GM23248 (cell line): ENCODE measurements at regions not wholly inside any gene's neighbourhood (a gene's known extent, or its start where the extent isn't known, plus 50 kb on each side); places are given as distances from the start of the nearest gene placed in this dataset.

ENCODE experiments used
- DNase-seq: peaks from one replicate; pipeline ENCODE4 v3.0.0-alpha.2; 2015
- H2AFZ ChIP-seq: fragments of 200-600 bp; sonication (generic); 2 replicates; pipeline ENCODE4 v1.6.1; 2016; ENCODE audit warnings: antibody characterized with exemption
- H3F3A ChIP-seq: fragments of 200-600 bp; sonication (generic); 2 replicates; pipeline ENCODE4 v1.6.1; 2016; ENCODE audit warnings: mild to moderate bottlenecking, antibody characterized with exemption, mixed run types; ENCODE audit not compliant: insufficient read depth
- H3K27ac ChIP-seq: fragments of 200-600 bp; sonication (generic); 2 replicates; pipeline ENCODE4 v1.5.1; 2016; ENCODE audit warnings: mild to moderate bottlenecking
- H3K27me3 ChIP-seq: fragments of 200-600 bp; sonication (generic); replicated peaks from 2 replicates; pipeline ENCODE4 v1.6.1; 2016; ENCODE audit warnings: mild to moderate bottlenecking; ENCODE audit not compliant: insufficient read depth
- H3K36me3 ChIP-seq: fragments of 200-600 bp; sonication (generic); 2 replicates; pipeline ENCODE4 v1.6.1; 2016; ENCODE audit warnings: low read depth, mild to moderate bottlenecking
- H3K4me1 ChIP-seq: fragments of 200-600 bp; sonication (generic); 2 replicates; pipeline ENCODE4 v1.6.1; 2016; ENCODE audit warnings: mild to moderate bottlenecking; ENCODE audit not compliant: insufficient read depth
- H3K4me2 ChIP-seq: fragments of 200-600 bp; sonication (generic); one replicate; pipeline ENCODE4 v1.6.1; 2016; ENCODE audit warnings: mild to moderate bottlenecking; ENCODE audit not compliant: unreplicated experiment
- H3K4me3 ChIP-seq: fragments of 200-600 bp; sonication (generic); 2 replicates; pipeline ENCODE4 v1.5.1; 2016; ENCODE audit warnings: mild to moderate bottlenecking
- H3K79me2 ChIP-seq: fragments of 200-600 bp; sonication (generic); 2 replicates; pipeline ENCODE4 v1.6.1; 2016; ENCODE audit warnings: mild to moderate bottlenecking; ENCODE audit not compliant: insufficient read depth
- H3K9ac ChIP-seq: fragments of 200-600 bp; sonication (generic); 2 replicates; pipeline ENCODE4 v1.6.1; 2016; ENCODE audit warnings: mild to moderate bottlenecking
- H3K9me2 ChIP-seq: fragments of 200-600 bp; sonication (generic); 2 replicates; pipeline ENCODE4 v1.6.1; 2016; ENCODE audit warnings: mixed run types, mild to moderate bottlenecking, moderate library complexity; ENCODE audit not compliant: insufficient read depth
- H3K9me3 ChIP-seq: fragments of 200-600 bp; sonication (generic); one replicate; pipeline ENCODE4 v1.6.1; 2017; ENCODE audit warnings: low read depth
- H4K20me1 ChIP-seq: fragments of 200-600 bp; sonication (generic); 2 replicates; pipeline ENCODE4 v1.6.0; 2016; ENCODE audit not compliant: insufficient read depth
- EZH2 ChIP-seq: fragments of 200-600 bp; sonication (generic); IDR thresholded peaks from 2 replicates; pipeline ENCODE4 v1.6.1; 2018; ENCODE audit warnings: antibody characterized with exemption, mild to moderate bottlenecking; ENCODE audit not compliant: insufficient read depth, poor library complexity, severe bottlenecking
- EZH2phosphoT487 ChIP-seq: fragments of 200-600 bp; sonication (generic); IDR thresholded peaks from 2 replicates; pipeline ENCODE4 v1.6.1; 2018; ENCODE audit warnings: antibody characterized with exemption, moderate library complexity, mild to moderate bottlenecking, low read depth; ENCODE audit not compliant: insufficient read depth
- WGBS, 2 experiments: methylation state at CpG; one replicate each; pipeline ENCODE4 v1.1.6; 2015 to 2017; ENCODE audit warnings: low lambda C conversion rate in 2 of 2, low coverage in 1 of 2; ENCODE audit errors: missing lambda C conversion rate in 2 of 2; 5-methylcytosine and 5-hydroxymethylcytosine counted together
- in situ Hi-C: fragments of 300-500 bp; cut with MboI; formaldehyde crosslinking; loops from 2 replicates; pipeline ENCODE4 v1.15.0; 2020

- TF ChIP-seq EZH2 (no peak), EZH2phosphoT487 (no peak)
- Histone ChIP-seq H3K4me3 (0 out of 2 replicates have a peak overlapping the region, but pooled peaks have one; percentile 37), H3F3A (no peaks in the 10 kb centered on the region), H3K9ac (no peak overlapping the region), H3K36me3 (no peaks in the 10 kb centered on the region), H3K27me3 (peaks cover 71% of the 10 kb centered on the region), H3K9me2 (no peaks in the 10 kb centered on the region), H3K27ac (no peak overlapping the region), H2AFZ (no peak overlapping the region), H3K9me3 (no peaks in the 10 kb centered on the region), H4K20me1 (no peaks in the 10 kb centered on the region), H3K79me2 (no peaks in the 10 kb centered on the region), H3K4me2 (no peak overlapping the region), H3K4me1 (no peaks in the 10 kb centered on the region)
- DNase-seq, result peak; percentile 12
- in situ Hi-C loops, result no loop called here
- whole genome bisulfite sequencing, 2 experiments, result 9 to 10% methylated on average over 50 to 64 of the region's 68 CpGs
Measured at GRCh38 chr7:131909151-131909768, 352.8 kb upstream of the PODXL start.

GRCh38 chr7:131908714-131909113 is 352.3 kb upstream of the PODXL start:
- Histone ChIP-seq H3K4me3 (no peak overlapping the region), H3K27ac (no peak overlapping the region), H3K79me2 (no peaks in the 10 kb centered on the region), H3K4me1 (no peaks in the 10 kb centered on the region), H3K36me3 (no peaks in the 10 kb centered on the region), H3F3A (no peaks in the 10 kb centered on the region), H3K9ac (no peak overlapping the region), H3K27me3 (peaks cover 71% of the 10 kb centered on the region), H3K9me2 (no peaks in the 10 kb centered on the region), H4K20me1 (no peaks in the 10 kb centered on the region), H2AFZ (no peak overlapping the region), H3K9me3 (no peaks in the 10 kb centered on the region), H3K4me2 (no peak overlapping the region)
- no peak for TF ChIP-seq EZH2
- no peak for TF ChIP-seq EZH2phosphoT487
- DNase-seq, result no peak
- 51 to 57% methylated on average over 7 of the region's 7 CpGs for WGBS, 2 experiments
- in situ Hi-C loops, result no loop called here

- no peaks in the 10 kb centered on the region for H3K9me3 ChIP-seq
- H3F3A ChIP-seq, result no peaks in the 10 kb centered on the region
- no peaks in the 10 kb centered on the region for H3K79me2 ChIP-seq
- H3K4me2 ChIP-seq, result no peak overlapping the region
- H3K4me1 ChIP-seq, result no peaks in the 10 kb centered on the region
- no peak for DNase-seq
- WGBS, 2 experiments, result 2 to 13% methylated on average over 3 of the region's 3 CpGs
- in situ Hi-C loops, result no loop called here
- H4K20me1 ChIP-seq, result no peaks in the 10 kb centered on the region
- H3K27ac ChIP-seq, result no peak overlapping the region
- H3K4me3 ChIP-seq, result no peak overlapping the region
- H3K27me3 ChIP-seq, result peaks cover 46% of the 10 kb centered on the region
- no peaks in the 10 kb centered on the region for H3K9me2 ChIP-seq
- no peak overlapping the region for H3K9ac ChIP-seq
- TF ChIP-seq EZH2 (no peak), EZH2phosphoT487 (no peak)
- H2AFZ ChIP-seq, result no peak overlapping the region
- no peaks in the 10 kb centered on the region for H3K36me3 ChIP-seq
Measured at GRCh38 chr7:131905471-131905973, 349.1 kb upstream of the PODXL start.

- no peaks in the 10 kb centered on the region for H3F3A ChIP-seq
- H3K4me3 ChIP-seq, result no peak overlapping the region
- H3K27me3 ChIP-seq, result peaks cover 39% of the 10 kb centered on the region
- no peak for TF ChIP-seq EZH2
- no peak for TF ChIP-seq EZH2phosphoT487
- in situ Hi-C loops, result no loop called here
- WGBS, 2 experiments, result 0 to 2% methylated on average over 3 of the region's 3 CpGs
- H3K36me3 ChIP-seq, result no peaks in the 10 kb centered on the region
- no peak overlapping the region for H3K4me2 ChIP-seq
- no peaks in the 10 kb centered on the region for H3K9me3 ChIP-seq
- no peak overlapping the region for H3K27ac ChIP-seq
- no peak for DNase-seq
- no peaks in the 10 kb centered on the region for H3K9me2 ChIP-seq
- no peaks in the 10 kb centered on the region for H3K79me2 ChIP-seq
- no peaks in the 10 kb centered on the region for H4K20me1 ChIP-seq
- no peaks in the 10 kb centered on the region for H3K4me1 ChIP-seq
- H3K9ac ChIP-seq, result no peak overlapping the region
- H2AFZ ChIP-seq, result no peak overlapping the region
Measured at GRCh38 chr7:131904760-131905327, 348.4 kb upstream of the PODXL start.

- no peak overlapping the region for H3K4me3 ChIP-seq
- H3K9me3 ChIP-seq, result no peaks in the 10 kb centered on the region
- H3F3A ChIP-seq, result no peaks in the 10 kb centered on the region
- H3K27ac ChIP-seq, result no peak overlapping the region
- H3K79me2 ChIP-seq, result no peaks in the 10 kb centered on the region
- no peaks in the 10 kb centered on the region for H3K9me2 ChIP-seq
- no peak overlapping the region for H3K9ac ChIP-seq
- no peak for TF ChIP-seq EZH2phosphoT487
- no peak for TF ChIP-seq EZH2
- no peak overlapping the region for H2AFZ ChIP-seq
- in situ Hi-C loops, result no loop called here
- no peak overlapping the region for H3K4me2 ChIP-seq
- 0 out of 2 replicates have a peak, but pooled peaks cover 4% of the 10 kb centered on the region for H3K4me1 ChIP-seq
- 16 to 33% methylated on average over 1 of the region's 1 CpG for whole genome bisulfite sequencing, 2 experiments
- peaks cover 28% of the 10 kb centered on the region for H3K27me3 ChIP-seq
- no peaks in the 10 kb centered on the region for H4K20me1 ChIP-seq
- H3K36me3 ChIP-seq, result no peaks in the 10 kb centered on the region
- no peak for DNase-seq
Measured at GRCh38 chr7:131903315-131903714, 346.9 kb upstream of the PODXL start.
